ENCODE measurements at regions not wholly inside any gene's neighbourhood (a gene's known extent, or its start where the extent isn't known, plus 50 kb on each side); places are given as distances from the start of the nearest gene placed in this dataset.

DNA sequence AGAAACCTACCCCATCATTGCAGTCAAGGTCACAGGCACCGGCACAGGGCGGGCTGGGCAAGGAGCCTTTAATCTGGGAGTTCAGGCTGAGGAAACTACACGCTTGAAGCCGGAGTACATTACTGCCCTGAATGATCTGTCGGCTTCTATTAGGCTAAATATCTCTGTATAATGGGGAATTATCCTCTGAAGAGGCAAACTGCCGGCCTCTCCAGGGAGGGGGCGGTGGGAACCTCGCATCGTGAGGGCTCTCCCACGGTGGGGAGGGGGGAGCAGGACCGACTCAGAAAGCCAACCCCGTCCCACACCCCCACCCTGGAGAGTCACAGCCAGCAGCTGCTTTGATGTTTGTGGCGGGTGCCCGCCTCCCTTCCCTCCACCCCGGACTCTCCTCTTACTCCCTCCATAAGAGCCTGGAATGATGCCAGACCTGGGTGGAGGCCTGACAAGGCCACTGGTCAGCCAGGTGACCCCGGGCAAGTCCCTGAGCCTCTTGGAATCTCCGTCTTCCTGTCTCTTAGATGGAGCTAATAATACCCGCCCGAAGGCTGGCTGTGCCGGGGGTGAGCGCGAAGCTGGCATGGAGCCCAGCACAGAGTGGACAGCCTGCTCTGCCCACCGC, 63.4 kb upstream of the LINGO1 start:
- FAIRE-seq (no peak), DNase-seq (ENCODE audit: insufficient read length, low spot score) (no peak)
- no peak for TF ChIP-seq POLR2A (IDR thresholded peaks at IDR 0.05; ENCODE audit: low read depth, low read length)

DNA sequence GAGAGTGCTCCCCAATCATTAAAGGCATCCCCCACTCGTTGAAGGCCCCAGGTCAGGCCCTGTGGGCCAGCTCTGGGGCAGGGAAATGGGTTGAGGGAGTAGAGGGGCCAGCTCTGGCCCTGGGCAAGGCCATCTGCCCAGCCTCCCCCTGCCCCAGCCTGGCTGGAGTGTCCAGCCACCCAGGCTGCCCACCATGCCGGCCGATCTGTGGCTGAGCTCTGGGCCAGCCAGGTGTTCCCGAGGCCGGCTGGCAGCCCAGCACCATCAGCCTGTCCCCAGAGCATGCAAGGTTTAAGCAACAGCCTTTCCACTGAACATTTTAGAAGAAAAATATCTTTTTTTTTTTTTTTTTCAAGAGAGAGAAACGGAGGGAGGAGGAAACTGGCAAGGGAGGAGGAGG, 62.8 kb upstream of the LINGO1 start:
- no peak for FAIRE-seq
- DNase-seq (ENCODE audit: insufficient read length, low spot score), result no peak
- TF ChIP-seq POLR2A (IDR thresholded peaks at IDR 0.05; ENCODE audit: low read depth, low read length), result no peak

DNA sequence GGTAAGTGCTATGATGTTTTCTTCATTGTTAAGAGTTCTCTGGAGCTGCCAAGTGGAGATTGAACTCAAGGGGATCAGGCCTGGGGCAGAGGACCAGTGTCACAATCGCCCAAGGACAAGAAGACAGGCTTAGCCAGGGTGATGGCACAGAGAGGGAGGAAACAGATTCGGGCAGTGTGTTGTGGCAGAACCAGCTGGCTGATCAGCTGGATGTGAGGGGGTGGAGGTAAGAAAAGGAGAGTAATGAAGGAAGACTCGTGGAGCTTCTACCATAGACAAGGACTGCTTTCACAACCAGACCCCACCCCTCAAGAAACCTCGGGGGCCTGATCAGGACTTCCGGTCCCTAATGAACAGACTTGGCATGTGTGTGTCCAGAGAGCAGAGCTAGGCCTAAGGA, 60.9 kb upstream of the LINGO1 start:
- no peak for FAIRE-seq

DNA sequence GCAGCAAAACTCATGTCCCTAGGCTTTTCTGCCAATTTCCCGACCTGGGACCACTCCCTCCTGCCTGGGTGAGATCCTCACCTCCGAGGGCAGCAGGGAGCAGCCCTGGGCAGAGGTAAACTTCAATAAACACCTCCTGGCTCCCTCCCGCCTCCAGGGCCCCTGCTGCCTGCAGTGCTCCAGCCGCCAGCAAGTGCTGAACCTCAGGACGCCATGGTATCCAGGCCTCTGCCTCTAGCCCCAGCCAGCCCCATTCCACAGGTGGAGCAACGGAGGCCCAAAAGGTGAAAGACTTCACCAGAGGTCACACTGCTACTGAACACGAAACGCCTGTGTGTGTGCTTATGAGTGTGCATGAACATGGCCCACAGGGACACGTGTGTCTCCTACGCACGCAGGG, 59.9 kb upstream of the LINGO1 start:
- no peak for DNase-seq (ENCODE audit: insufficient read length, low spot score)
- FAIRE-seq, result no peak

More for the DNA sequence above, 60.9 kb upstream of the LINGO1 start:
- DNase-seq (ENCODE audit: insufficient read length, low spot score), result no peak
- TF ChIP-seq POLR2A (IDR thresholded peaks at IDR 0.05; ENCODE audit: low read depth, low read length), result no peak

DNA sequence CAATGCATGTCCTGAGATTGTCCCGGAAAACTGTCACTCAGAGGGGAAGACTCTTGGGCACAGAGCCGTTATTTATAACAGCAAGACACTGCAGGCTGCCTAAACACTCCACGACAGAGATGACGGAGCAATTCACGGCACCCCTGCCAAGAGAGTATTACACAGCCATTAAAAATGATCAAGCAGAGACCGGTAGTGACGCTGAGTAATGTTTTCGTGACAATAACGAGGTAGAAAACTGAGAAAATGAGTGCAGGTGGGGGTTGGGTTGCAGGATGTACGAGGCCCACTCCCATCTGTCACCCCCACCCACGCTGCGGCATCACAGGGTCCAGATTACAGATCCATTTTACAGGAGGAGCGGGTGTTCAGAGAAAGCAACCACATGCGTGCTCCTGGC, 58.9 kb upstream of the LINGO1 start:
- FAIRE-seq (no peak), DNase-seq (ENCODE audit: insufficient read length, low spot score) (no peak)
- TF ChIP-seq POLR2A (IDR thresholded peaks at IDR 0.05; ENCODE audit: low read depth, low read length), result no peak

More for the DNA sequence above, 59.9 kb upstream of the LINGO1 start:
- TF ChIP-seq POLR2A (IDR thresholded peaks at IDR 0.05; ENCODE audit: low read depth, low read length), result no peak

DNA sequence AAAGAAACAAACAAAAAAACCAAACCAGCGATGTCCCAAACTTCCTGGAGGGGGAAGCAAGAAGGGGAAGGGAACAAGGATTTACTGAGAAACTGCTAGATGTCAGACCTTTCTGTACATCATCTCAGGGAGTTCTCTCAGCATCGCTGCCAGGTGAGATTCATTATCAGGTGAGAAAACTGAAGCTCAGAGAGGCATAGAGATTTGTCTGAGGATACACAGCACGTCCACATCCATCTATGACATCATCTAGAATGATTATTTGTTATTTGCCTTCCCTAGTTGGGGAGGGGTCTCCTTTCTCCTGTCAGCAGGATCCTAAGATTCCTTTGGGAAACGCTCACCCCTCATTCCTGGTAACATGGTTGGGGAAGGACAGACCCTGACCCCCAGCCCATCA, 57.1 kb upstream of the LINGO1 start:
- no peak for TF ChIP-seq POLR2A (IDR thresholded peaks at IDR 0.05; ENCODE audit: low read depth, low read length)
- no peak for DNase-seq (ENCODE audit: insufficient read length, low spot score)
- FAIRE-seq, result no peak

DNA sequence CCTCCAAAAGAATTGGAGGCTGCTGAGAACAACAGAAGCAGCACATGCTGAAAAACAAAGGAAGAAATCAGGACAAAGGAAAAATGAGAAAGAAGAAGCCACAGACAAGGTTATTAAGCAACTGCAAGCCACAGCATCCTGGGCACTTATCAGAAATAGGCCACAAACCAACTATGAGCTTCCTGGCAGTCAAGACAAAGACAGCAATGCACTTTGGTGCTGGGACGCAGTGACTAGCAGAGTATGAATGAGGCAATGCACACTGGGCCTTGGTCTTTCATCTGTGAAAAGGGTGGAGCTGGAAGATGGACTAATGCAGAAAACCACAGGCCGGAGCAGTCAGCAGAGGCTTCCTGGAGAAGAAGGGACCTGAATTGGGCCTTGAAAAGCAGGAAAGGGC, 56.0 kb upstream of the LINGO1 start:
- no peak for TF ChIP-seq POLR2A (IDR thresholded peaks at IDR 0.05; ENCODE audit: low read depth, low read length)
- no peak for FAIRE-seq
- DNase-seq (ENCODE audit: insufficient read length, low spot score), result no peak

DNA sequence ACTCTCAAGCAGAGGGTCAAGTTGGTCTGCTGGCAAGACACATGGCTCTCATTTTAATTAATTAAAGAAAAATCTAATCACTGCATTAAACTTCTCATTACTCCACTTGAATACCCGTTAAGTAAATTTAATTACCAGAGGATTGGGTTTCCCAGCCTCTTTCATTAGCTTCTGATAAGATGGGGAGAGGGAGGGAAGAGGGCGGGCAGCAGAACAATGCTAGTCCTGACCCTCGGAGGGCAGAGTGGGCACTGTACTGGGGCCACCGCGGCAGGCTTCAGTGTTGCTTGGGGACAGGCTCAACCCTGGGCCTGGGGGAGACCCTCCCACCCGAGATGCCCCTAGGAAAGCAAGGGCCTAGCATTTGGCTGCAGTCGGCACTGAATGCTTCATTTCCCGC, 55.6 kb upstream of the LINGO1 start:
- no peak for FAIRE-seq
- DNase-seq (ENCODE audit: insufficient read length, low spot score), result no peak
- TF ChIP-seq POLR2A (IDR thresholded peaks at IDR 0.05; ENCODE audit: low read depth, low read length), result no peak

DNA sequence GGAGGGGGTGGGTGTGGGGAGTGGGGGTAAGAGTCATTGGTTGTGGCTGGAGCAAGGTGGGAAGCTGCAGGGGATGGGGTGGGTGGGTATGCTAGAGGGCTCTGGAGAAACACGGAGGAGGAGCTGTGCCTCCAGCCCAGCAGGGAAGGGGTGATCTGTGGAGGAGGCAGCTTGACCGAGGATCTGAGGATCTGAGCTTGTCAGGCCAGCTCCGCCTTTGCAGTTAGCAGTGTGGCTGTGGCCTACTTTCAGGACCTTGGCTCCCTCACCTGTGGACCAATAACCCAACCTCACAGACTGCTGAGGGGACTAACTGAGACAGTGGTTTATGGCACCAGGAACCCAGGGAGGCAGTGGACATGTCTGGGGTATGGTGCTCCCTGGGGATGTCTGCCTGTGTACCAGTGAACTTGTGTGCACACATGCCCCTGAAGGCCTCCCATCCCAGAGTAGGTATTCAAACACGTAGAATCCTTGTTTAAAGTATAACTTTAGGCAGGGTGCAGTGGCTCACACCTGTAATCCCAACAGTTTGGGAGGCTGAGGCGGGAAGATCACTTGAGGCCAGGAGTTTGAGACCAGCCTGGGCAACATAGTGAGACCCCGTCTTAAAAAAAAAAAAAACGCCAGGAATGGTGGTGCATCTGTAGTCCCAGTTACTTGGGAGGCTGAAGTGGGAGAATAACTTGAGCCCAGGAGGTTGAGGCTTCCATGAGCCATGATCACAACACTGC, 52.5 kb upstream of the LINGO1 start:
- no peak for TF ChIP-seq POLR2A (IDR thresholded peaks at IDR 0.05; ENCODE audit: low read depth, low read length)
- DNase-seq (ENCODE audit: insufficient read length, low spot score), result no peak
- no peak for FAIRE-seq

DNA sequence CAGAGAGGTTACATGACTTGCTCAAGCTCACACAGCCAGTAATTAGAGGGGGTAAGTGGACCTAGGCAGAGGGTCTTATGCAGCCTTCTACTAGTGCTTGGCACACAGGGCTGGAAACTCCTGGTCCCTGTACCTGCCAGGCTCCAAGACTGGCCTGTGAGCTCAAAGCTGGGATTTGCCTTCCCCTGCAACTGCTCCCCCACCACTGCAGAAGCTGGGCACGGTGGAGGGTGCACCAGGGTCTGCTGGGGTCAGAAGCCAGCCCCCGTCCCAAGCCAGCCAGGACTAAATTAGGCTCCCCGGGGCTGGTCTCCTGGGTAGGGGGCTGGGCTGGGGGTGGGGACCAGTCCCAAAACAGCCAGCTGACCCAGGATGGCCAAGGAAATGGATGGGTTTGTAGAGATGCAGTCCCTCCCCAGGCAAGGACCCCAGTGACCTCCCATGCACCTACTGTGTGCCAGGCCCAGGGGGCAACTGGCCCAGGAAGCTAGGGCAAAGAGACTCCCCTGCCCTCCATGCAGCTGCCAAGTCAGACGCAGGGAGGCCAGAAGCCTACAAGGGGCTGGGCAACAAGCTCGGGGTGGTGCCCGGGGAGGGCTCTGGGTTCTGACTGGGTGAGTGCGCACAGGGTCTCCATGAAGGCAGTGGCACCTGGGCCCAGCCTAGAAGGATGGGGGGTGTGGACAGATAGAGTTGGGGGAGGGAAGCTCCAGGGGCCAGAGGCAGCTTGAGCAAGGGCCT, 51.8 kb upstream of the LINGO1 start:
- TF ChIP-seq POLR2A (IDR thresholded peaks at IDR 0.05; ENCODE audit: low read depth, low read length), result no peak
- FAIRE-seq, result no peak
- DNase-seq (ENCODE audit: insufficient read length, low spot score), result no peak

DNA sequence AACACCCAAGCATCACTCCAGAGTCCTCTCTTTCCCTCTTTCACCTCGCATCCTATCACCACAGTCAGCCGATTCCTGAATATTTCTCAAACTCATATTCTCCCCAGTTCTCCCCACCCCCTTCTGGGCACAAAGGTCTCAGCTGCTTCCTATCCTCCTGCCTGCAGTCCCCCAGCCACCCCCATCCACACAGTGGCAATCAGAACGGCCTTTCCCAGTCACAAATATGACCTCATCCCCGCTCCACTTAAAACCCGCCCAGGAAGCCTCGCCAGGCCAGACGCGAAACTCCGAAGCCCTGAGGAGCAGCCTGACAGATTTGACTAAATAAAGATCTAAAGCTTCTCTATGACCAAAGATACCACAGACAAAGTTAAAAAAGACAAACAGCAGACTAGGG, 49.9 kb upstream of the LINGO1 start:
- no peak for DNase-seq (ENCODE audit: insufficient read length, low spot score)
- no peak for TF ChIP-seq POLR2A (IDR thresholded peaks at IDR 0.05; ENCODE audit: low read depth, low read length)
- no peak for FAIRE-seq
